SU-DHL-6 (cell line): ENCODE measurements at regions not wholly inside any gene's neighbourhood (a gene's known extent, or its start where the extent isn't known, plus 50 kb on each side); places are given as distances from the start of the nearest gene placed in this dataset.

ENCODE experiments used
- EZH2phosphoT487 ChIP-seq: fragments of 200-600 bp; sonication (generic), shearing (Covaris generic); conservative IDR thresholded peaks from 2 replicates; pipeline ENCODE4 v1.6.1; 2018; ENCODE audit warnings: mild to moderate bottlenecking, antibody characterized with exemption, low read length, moderate library complexity, mixed read lengths
- TF ChIP-seq, protein P1 (sequence below): fragments of 200-600 bp; sonication (generic); IDR thresholded peaks from one replicate; pipeline ENCODE4 v1.5.1; 2017; ENCODE audit warnings: antibody characterized with exemption, mild to moderate bottlenecking, low read length, moderate library complexity; ENCODE audit not compliant: insufficient read depth, poor library complexity, severe bottlenecking

DNA sequence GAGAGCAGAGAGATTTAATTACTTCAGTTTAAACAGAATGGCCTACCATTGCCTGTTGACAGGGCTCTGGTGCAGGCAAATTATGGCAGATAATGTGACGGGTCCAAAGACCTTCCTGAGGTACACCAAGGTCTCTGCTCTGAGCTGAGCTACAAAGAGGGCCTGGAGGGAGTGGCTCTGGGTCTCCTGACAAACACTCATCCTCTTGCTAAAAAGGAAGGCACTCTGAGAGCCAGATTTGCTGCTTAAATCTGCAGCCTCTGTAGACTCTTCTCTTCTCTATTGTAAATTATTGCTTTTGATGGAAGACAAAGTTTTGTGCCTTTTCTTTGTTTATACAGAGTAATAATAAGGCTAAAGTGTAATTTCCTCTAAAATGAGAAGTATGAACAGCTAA is 529.5 kb upstream of the FZD8 start:
- TF ChIP-seq, protein P1, sequence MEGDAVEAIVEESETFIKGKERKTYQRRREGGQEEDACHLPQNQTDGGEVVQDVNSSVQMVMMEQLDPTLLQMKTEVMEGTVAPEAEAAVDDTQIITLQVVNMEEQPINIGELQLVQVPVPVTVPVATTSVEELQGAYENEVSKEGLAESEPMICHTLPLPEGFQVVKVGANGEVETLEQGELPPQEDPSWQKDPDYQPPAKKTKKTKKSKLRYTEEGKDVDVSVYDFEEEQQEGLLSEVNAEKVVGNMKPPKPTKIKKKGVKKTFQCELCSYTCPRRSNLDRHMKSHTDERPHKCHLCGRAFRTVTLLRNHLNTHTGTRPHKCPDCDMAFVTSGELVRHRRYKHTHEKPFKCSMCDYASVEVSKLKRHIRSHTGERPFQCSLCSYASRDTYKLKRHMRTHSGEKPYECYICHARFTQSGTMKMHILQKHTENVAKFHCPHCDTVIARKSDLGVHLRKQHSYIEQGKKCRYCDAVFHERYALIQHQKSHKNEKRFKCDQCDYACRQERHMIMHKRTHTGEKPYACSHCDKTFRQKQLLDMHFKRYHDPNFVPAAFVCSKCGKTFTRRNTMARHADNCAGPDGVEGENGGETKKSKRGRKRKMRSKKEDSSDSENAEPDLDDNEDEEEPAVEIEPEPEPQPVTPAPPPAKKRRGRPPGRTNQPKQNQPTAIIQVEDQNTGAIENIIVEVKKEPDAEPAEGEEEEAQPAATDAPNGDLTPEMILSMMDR, result no peak
- TF ChIP-seq EZH2phosphoT487, result no peak
